ENCODE measurements at regions not wholly inside any gene's neighbourhood (a gene's known extent, or its start where the extent isn't known, plus 50 kb on each side); places are given as distances from the start of the nearest gene placed in this dataset.

GRCh38 chr2:105610576-105611332, 134.0 kb upstream of the NCK2 start:
- TF ChIP-seq CTCF (IDR thresholded peaks at IDR 0.05) (no peak), POLR2A (IDR thresholded peaks at IDR 0.05; ENCODE audit: low read depth) (no peak)

All from esophagus muscularis mucosa (tissue), 3 donors.